Progenitor cell of endocrine pancreas (in vitro differentiated cells): ENCODE measurements at regions not wholly inside any gene's neighbourhood (a gene's known extent, or its start where the extent isn't known, plus 50 kb on each side); places are given as distances from the start of the nearest gene placed in this dataset.

Experiments
- DNase-seq: peaks from one replicate; pipeline ENCODE4 v3.0.0; 2021; ENCODE audit warnings: low spot score; ENCODE audit not compliant: unreplicated experiment
- H3K27ac Mint-ChIP-seq: 2 replicates; pipeline ENCODE4 v1.8.0; 2021; ENCODE audit warnings: mild to moderate bottlenecking, moderate library complexity, mixed read lengths
- H3K27me3 Mint-ChIP-seq: 2 replicates; pipeline ENCODE4 v1.8.0; 2021; ENCODE audit warnings: mixed read lengths
- H3K36me3 Mint-ChIP-seq: 2 replicates; pipeline ENCODE4 v1.8.0; 2022; ENCODE audit warnings: mixed read lengths; ENCODE audit not compliant: insufficient read depth
- H3K4me1 Mint-ChIP-seq: 2 replicates; pipeline ENCODE4 v1.8.0; 2021; ENCODE audit warnings: low read depth, mixed read lengths
- H3K4me3 Mint-ChIP-seq: 2 replicates; pipeline ENCODE4 v1.8.0; 2021; ENCODE audit warnings: low read depth, mild to moderate bottlenecking, moderate library complexity, mixed read lengths
- H3K9me3 Mint-ChIP-seq: 2 replicates; pipeline ENCODE4 v1.8.0; 2021; ENCODE audit warnings: low read depth, mixed read lengths
- TF ChIP-seq, protein P1 (sequence below): fragments of 200-600 bp; sonication (generic); IDR thresholded peaks from one replicate; pipeline ENCODE4 v1.5.0; 2021; ENCODE audit warnings: antibody characterized with exemption, mild to moderate bottlenecking; ENCODE audit not compliant: unreplicated experiment

DNA sequence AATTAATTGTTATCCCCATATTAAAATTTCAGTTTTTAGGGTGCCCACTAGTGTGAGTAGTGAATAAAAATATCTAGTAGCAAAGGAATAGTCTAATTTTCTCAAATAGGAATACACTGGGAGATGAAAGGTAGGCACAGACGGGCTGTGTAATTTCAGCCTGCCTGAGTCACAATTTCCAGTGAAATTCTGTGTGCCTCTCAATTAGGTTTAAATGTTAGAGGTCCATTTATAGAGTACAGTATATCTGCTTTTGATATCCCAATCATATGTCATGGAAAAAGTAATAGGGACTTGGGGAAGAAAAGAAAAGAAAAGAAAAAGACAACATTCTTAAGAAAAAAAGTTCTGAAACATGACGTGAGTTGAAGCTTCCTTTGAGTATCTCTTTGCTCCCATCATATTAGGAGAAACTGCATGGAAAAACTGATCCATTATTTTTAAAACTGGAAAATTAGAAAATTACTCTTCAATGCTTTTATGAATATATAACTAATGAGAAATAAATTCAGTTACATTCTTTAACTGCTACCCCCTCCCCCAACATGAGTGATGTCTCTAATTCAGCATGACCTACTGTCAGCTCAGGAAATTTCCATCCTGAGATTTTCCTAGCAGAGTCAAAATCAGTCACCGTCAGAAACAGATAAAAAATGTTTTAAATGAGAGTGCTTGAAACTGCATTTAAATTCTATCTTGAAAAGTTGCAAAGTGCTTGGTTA is 473.8 kb upstream of the HSF2 start:
- TF ChIP-seq, protein P1, sequence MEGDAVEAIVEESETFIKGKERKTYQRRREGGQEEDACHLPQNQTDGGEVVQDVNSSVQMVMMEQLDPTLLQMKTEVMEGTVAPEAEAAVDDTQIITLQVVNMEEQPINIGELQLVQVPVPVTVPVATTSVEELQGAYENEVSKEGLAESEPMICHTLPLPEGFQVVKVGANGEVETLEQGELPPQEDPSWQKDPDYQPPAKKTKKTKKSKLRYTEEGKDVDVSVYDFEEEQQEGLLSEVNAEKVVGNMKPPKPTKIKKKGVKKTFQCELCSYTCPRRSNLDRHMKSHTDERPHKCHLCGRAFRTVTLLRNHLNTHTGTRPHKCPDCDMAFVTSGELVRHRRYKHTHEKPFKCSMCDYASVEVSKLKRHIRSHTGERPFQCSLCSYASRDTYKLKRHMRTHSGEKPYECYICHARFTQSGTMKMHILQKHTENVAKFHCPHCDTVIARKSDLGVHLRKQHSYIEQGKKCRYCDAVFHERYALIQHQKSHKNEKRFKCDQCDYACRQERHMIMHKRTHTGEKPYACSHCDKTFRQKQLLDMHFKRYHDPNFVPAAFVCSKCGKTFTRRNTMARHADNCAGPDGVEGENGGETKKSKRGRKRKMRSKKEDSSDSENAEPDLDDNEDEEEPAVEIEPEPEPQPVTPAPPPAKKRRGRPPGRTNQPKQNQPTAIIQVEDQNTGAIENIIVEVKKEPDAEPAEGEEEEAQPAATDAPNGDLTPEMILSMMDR = no peak
- Mint-ChIP-seq H3K4me3 (no peak overlapping the region), H3K27ac (no peak overlapping the region), H3K36me3 (no peaks in the 10 kb centered on the region), H3K4me1 (no peaks in the 10 kb centered on the region), H3K27me3 (no peaks in the 10 kb centered on the region), H3K9me3 (no peaks in the 10 kb centered on the region)
- no peak for DNase-seq

DNA sequence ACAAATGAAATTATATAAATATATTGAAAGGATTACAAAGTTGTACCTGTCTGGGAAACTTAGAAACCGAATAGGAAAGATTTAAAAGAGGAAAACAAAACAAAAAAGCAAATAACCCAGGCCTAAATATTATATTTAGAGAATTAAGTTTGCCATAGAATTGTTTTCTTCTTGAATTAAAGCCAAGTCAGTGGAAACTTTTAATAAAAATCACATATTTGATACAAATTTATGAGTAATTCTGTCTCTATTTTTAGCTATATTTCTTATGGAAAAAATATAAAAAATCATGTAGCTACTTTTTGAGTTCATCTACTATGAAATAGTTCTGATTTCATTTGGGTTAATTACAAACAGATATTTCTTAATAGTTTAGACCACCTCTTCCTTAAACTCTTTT is 470.2 kb upstream of the HSF2 start:
- Mint-ChIP-seq H3K27ac (no peak overlapping the region), H3K4me3 (no peak overlapping the region), H3K27me3 (no peaks in the 10 kb centered on the region), H3K9me3 (no peaks in the 10 kb centered on the region), H3K36me3 (no peaks in the 10 kb centered on the region), H3K4me1 (peaks cover 2% of the 10 kb centered on the region)
- no peak for DNase-seq
- TF ChIP-seq, protein P1 = no peak

DNA sequence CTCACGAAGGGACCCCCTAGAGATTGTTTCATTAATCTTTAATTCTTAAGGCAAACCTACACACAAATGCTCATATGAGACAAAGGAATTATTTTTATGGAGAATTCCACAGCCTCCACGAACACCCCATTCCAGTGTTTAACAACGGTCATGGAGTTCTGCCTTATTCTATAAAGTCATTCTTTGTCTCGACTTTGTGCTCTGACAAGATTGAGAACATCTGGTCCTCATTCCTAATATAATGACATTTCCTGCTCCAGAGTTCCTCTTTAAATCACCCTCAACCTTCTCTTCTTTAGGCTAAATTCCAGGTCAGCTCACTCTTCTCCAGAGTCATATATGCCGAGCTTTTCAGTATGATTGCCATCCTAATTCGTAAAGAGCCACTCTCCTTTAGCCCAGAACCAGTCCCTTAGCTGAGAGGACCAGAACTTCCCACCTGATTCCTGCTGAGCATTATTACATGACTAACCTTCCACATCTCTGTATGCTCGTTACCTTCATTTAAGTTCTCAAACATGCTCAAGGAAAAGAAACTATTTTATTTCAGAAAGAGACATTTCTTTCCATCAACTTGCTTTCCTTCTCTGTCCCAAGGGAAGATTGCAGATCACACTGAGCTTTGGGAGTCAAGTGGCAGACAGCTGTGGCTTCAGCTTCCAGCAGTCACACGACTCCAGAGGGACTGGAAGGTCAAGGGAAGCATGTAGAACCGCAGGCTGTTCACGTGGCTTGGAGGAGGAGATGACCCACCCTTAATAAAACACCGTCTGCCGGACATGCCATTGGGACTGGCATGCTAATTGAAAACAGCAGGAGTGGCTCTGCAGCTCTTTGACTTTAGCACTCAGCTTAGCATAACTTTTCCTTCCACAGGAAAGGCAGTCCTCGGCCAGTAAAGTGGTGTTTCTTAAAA is 467.1 kb upstream of the HSF2 start:
- H3K4me1 Mint-ChIP-seq = peaks cover 2% of the 10 kb centered on the region
- H3K9me3 Mint-ChIP-seq = peaks cover 5% of the 10 kb centered on the region
- H3K27me3 Mint-ChIP-seq = no peaks in the 10 kb centered on the region
- TF ChIP-seq, protein P1 = no peak
- H3K27ac Mint-ChIP-seq = no peak overlapping the region
- no peaks in the 10 kb centered on the region for H3K36me3 Mint-ChIP-seq
- no peak overlapping the region for H3K4me3 Mint-ChIP-seq
- no peak for DNase-seq

DNA sequence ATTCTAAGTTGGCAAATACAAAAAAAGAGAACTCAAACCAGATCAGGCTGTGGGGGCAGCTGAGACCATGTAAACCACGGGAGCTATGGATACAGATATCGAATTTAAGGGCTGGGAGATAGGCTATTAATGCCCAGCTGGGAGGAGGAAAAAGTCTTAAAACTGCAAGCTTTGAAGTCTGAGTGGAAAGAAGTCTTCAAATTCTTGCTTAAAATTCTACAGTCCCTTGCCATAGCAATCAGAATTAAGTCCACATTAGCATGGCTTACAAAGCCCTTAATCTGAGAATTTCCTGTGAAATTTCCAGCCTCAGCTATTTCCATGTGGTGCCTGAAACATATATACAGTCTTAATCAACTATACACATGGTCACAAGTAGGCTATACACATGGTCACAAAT is 465.0 kb upstream of the HSF2 start:
- H3K27me3 Mint-ChIP-seq = no peaks in the 10 kb centered on the region
- H3K4me1 Mint-ChIP-seq = peaks cover 2% of the 10 kb centered on the region
- TF ChIP-seq, protein P1 = no peak
- H3K9me3 Mint-ChIP-seq = peaks cover 13% of the 10 kb centered on the region
- H3K36me3 Mint-ChIP-seq = no peaks in the 10 kb centered on the region
- no peak overlapping the region for H3K27ac Mint-ChIP-seq
- H3K4me3 Mint-ChIP-seq = no peak overlapping the region
- DNase-seq = no peak

DNA sequence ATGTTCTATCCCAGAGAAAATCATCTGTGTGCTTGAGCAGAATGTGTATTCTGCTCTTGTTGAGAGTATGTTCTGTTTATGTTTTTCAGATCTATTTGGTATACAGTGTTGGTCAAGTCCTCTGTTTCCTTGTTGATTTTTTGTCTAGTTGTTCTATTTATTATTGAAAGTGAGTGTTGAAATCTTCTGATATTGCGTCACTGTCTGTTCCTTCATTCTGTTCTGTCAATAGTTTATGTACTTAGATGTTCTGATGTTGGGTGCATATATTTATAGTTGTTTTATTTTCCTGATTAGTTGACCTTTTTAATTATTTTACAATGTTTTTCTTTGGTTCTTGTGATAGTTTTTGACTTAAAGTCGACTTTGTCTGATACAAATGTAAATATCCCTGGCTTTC is 458.7 kb upstream of the HSF2 start:
- no peak overlapping the region for H3K27ac Mint-ChIP-seq
- H3K9me3 Mint-ChIP-seq = peaks cover 20% of the 10 kb centered on the region
- no peaks in the 10 kb centered on the region for H3K27me3 Mint-ChIP-seq
- no peak for DNase-seq
- no peaks in the 10 kb centered on the region for H3K36me3 Mint-ChIP-seq
- no peaks in the 10 kb centered on the region for H3K4me1 Mint-ChIP-seq
- H3K4me3 Mint-ChIP-seq = no peak overlapping the region
- TF ChIP-seq, protein P1 = no peak
